ENCODE measurements at regions not wholly inside any gene's neighbourhood (a gene's known extent, or its start where the extent isn't known, plus 50 kb on each side); places are given as distances from the start of the nearest gene placed in this dataset.
"Not testable (repeated sequence)": the region's sequence is repeated elsewhere in the genome, so short reads cannot be mapped to it uniquely, and the experiment has no call there.

GRCh38 chr1:223045164-223045957 lies 97.7 kb downstream of the TLR5 start:
- no peak for DNase-seq (ENCODE audit: low read depth)

- no peak for DNase-seq (ENCODE audit: low read depth)
Observed at GRCh38 chr1:223046011-223046410, 97.0 kb downstream of the TLR5 start.

GRCh38 chr1:223046463-223046862 lies 96.6 kb downstream of the TLR5 start:
- not testable (repeated sequence) for DNase-seq (ENCODE audit: low read depth)

- DNase-seq (ENCODE audit: low read depth) = peak; percentile 50
Observed at GRCh38 chr1:223048026-223048425, 95.0 kb downstream of the TLR5 start.

- DNase-seq (ENCODE audit: low read depth) = no peak
Observed at GRCh38 chr1:223052462-223052861, 90.6 kb downstream of the TLR5 start.

GRCh38 chr1:223052931-223053330 lies 90.1 kb downstream of the TLR5 start:
- peak; percentile 42 for DNase-seq (ENCODE audit: low read depth)

GRCh38 chr1:223056802-223057201 lies 86.2 kb downstream of the TLR5 start:
- DNase-seq (ENCODE audit: low read depth) = no peak

- DNase-seq (ENCODE audit: low read depth) = no peak
Observed at GRCh38 chr1:223057569-223058093, 85.4 kb downstream of the TLR5 start.
